ENCODE measurements at regions not wholly inside any gene's neighbourhood (a gene's known extent, or its start where the extent isn't known, plus 50 kb on each side); places are given as distances from the start of the nearest gene placed in this dataset.

- no peak for DNase-seq
Measured at GRCh38 chr4:123575291-123575690, 178.7 kb downstream of the SPRY1 start.

GRCh38 chr4:123577225-123577906 is 180.8 kb downstream of the SPRY1 start:
- DNase-seq, result no peak

GRCh38 chr4:123578276-123579029 is 181.9 kb downstream of the SPRY1 start:
- DNase-seq, result no peak

- DNase-seq, result no peak
Measured at GRCh38 chr4:123579961-123580360, 183.4 kb downstream of the SPRY1 start.

- DNase-seq, result no peak
Measured at GRCh38 chr4:123580981-123581664, 184.5 kb downstream of the SPRY1 start.

- no peak for DNase-seq
Measured at GRCh38 chr4:123581802-123582201, 185.2 kb downstream of the SPRY1 start.

- no peak for DNase-seq
Measured at GRCh38 chr4:123583043-123583442, 186.4 kb downstream of the SPRY1 start.

- DNase-seq, result no peak
Measured at GRCh38 chr4:123585111-123585510, 188.5 kb downstream of the SPRY1 start.

GRCh38 chr4:123587983-123588494 is 191.4 kb downstream of the SPRY1 start:
- no peak for DNase-seq

- no peak for DNase-seq
Measured at GRCh38 chr4:123588631-123589241, 192.1 kb downstream of the SPRY1 start.

GRCh38 chr4:123589301-123589700 is 192.7 kb downstream of the SPRY1 start:
- DNase-seq, result no peak

- DNase-seq, result no peak
Measured at GRCh38 chr4:123591875-123592274, 195.3 kb downstream of the SPRY1 start.

- peak in 1 of 5 donors; percentile 26 for DNase-seq
Measured at GRCh38 chr4:123593655-123594054, 197.1 kb downstream of the SPRY1 start.

- DNase-seq, result no peak
Measured at GRCh38 chr4:123596805-123597204, 200.2 kb downstream of the SPRY1 start.

GRCh38 chr4:123597586-123597985 is 201.0 kb downstream of the SPRY1 start:
- DNase-seq, result no peak

- no peak for DNase-seq
Measured at GRCh38 chr4:123598331-123598730, 201.7 kb downstream of the SPRY1 start.

GRCh38 chr4:123599061-123599919 is 202.7 kb downstream of the SPRY1 start:
- DNase-seq, result no peak

GRCh38 chr4:123599920-123600810 is 203.6 kb downstream of the SPRY1 start:
- DNase-seq, result peak in 3 of 5 donors; percentile 19 to 85 (median 32)

- DNase-seq, result no peak
Measured at GRCh38 chr4:123600987-123601904, 204.7 kb downstream of the SPRY1 start.

GRCh38 chr4:123602007-123602406 is 205.4 kb downstream of the SPRY1 start:
- DNase-seq, result peak in 1 of 5 donors; percentile 42
